Natural killer cell treated with Interleukin-12 subunit alpha and Interleukin-12 subunit beta and Interleukin-15 and Interleukin-18, amount 100 ng/mL, for 72 hours (primary cell): ENCODE measurements at regions not wholly inside any gene's neighbourhood (a gene's known extent, or its start where the extent isn't known, plus 50 kb on each side); places are given as distances from the start of the nearest gene placed in this dataset.
"Not testable (repeated sequence)": the region's sequence is repeated elsewhere in the genome, so short reads cannot be mapped to it uniquely, and the experiment has no call there.

Source experiments
- ATAC-seq, 2 donors: fragments of 150-1000 bp; cut with Tn5 transposase in 1 of 2; sonication (Bioruptor Pico), chemical (Tn5 transposase) in 1 of 2; 2 replicates each; pipeline ENCODE4 v1.10.0; 2021
- DNase-seq: peaks from one replicate; pipeline ENCODE4 v3.0.0; 2022; ENCODE audit warnings: low spot score
- H3K27ac Mint-ChIP-seq, 2 donors: 1 replicate in 1 of 2; 2 replicates in 1 of 2; pipeline ENCODE4 v1.8.0; 2022; ENCODE audit warnings: mixed read lengths in 2 of 2, mild to moderate bottlenecking in 1 of 2, moderate library complexity in 1 of 2
- H3K27me3 Mint-ChIP-seq, 2 donors: 1 replicate in 1 of 2; 2 replicates in 1 of 2; pipeline ENCODE4 v1.8.0; 2022; ENCODE audit warnings: mixed read lengths in 2 of 2
- H3K36me3 Mint-ChIP-seq: one replicate; pipeline ENCODE4 v1.8.0; 2022; ENCODE audit warnings: mixed read lengths
- H3K4me1 Mint-ChIP-seq, 2 donors: 1 replicate in 1 of 2; 2 replicates in 1 of 2; pipeline ENCODE4 v1.8.0; 2022; ENCODE audit warnings: low read depth in 2 of 2, mixed read lengths in 2 of 2, mild to moderate bottlenecking in 1 of 2
- H3K4me3 Mint-ChIP-seq: one replicate; pipeline ENCODE4 v1.8.0; 2022; ENCODE audit warnings: mixed read lengths
- H3K9me3 Mint-ChIP-seq: 2 replicates; pipeline ENCODE4 v1.8.0; 2022; ENCODE audit warnings: mixed read lengths

DNA sequence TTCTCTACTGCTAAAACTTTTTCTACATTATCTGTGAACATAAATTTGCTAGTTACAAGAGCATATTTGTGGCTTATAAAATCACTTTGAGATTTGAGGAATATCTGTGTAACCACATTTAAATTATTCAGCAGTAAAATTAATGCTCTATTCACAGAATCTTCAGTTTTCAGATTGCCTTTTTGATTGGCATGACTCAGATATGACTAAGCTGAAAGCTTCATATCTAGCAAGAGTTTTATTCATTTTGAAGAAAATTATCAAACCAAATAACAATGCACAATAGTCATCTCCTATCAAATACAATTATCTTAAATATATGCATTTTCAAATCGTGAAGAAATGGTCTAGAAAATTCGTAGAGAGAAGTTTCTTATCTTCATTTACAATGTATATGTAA lies 1498.2 kb upstream of the B3GALT2 start:
- peaks cover 15% of the 10 kb centered on the region for H3K9me3 Mint-ChIP-seq

DNA sequence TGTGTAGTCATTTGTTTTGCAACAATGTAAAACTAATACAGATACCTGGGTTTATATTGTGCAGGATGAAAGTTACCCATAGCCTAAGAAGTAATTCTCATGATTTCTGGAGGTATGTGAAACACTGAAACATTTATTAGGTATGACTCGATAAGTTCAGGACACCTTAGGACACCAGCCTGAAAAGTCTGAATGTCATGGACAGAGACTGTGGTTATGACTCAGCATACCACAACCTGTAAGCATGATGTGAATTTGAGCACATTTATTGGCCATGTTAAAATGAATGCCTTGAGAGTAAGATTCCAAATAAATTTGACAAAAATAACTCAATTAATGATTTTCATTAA lies 1471.7 kb upstream of the B3GALT2 start:
- DNase-seq (no peak), ATAC-seq (no peak)
- Mint-ChIP-seq H3K9me3 (peaks cover 33% of the 10 kb centered on the region), H3K36me3 (peaks cover 7% of the 10 kb centered on the region), H3K27me3 (no peaks in the 10 kb centered on the region), H3K4me1 (no peaks in the 10 kb centered on the region), H3K27ac (no peak overlapping the region), H3K4me3 (no peak overlapping the region)

More for the DNA sequence above, 1498.2 kb upstream of the B3GALT2 start:
- Mint-ChIP-seq H3K27me3 (no peaks in the 10 kb centered on the region), H3K4me1 (no peaks in the 10 kb centered on the region), H3K4me3 (no peak overlapping the region), H3K27ac (no peak overlapping the region), H3K36me3 (no peaks in the 10 kb centered on the region)
- no peak for ATAC-seq
- no peak for DNase-seq

GRCh38 chr1:194654956-194655355 lies 1468.5 kb upstream of the B3GALT2 start:
- Mint-ChIP-seq H3K27me3 (no peaks in the 10 kb centered on the region), H3K27ac (no peak overlapping the region), H3K36me3 (peaks cover 2% of the 10 kb centered on the region), H3K4me1 (no peaks in the 10 kb centered on the region), H3K9me3 (peaks cover 14% of the 10 kb centered on the region), H3K4me3 (no peak overlapping the region)
- no peak for DNase-seq
- ATAC-seq: no peak

- H3K27me3 Mint-ChIP-seq: no peaks in the 10 kb centered on the region
- no peak overlapping the region for H3K4me3 Mint-ChIP-seq
- H3K9me3 Mint-ChIP-seq: peaks cover 10% of the 10 kb centered on the region
- no peak overlapping the region for H3K27ac Mint-ChIP-seq
- ATAC-seq: no peak
- no peaks in the 10 kb centered on the region for H3K36me3 Mint-ChIP-seq
- no peak for DNase-seq
- no peaks in the 10 kb centered on the region for H3K4me1 Mint-ChIP-seq
These were observed 1467.0 kb upstream of the B3GALT2 start for GRCh38 chr1:194653385-194653784.

GRCh38 chr1:194647118-194647517 lies 1460.7 kb upstream of the B3GALT2 start:
- H3K27ac Mint-ChIP-seq: no peak overlapping the region

GRCh38 chr1:194644528-194644927 lies 1458.1 kb upstream of the B3GALT2 start:
- Mint-ChIP-seq H3K4me3 (no peak overlapping the region), H3K4me1 (no peaks in the 10 kb centered on the region), H3K27ac (no peak overlapping the region), H3K36me3 (no peaks in the 10 kb centered on the region), H3K9me3 (peaks cover 5% of the 10 kb centered on the region), H3K27me3 (no peaks in the 10 kb centered on the region)
- DNase-seq (no peak), ATAC-seq (no peak)

More at GRCh38 chr1:194647118-194647517, 1460.7 kb upstream of the B3GALT2 start:
- Mint-ChIP-seq H3K27me3 (no peaks in the 10 kb centered on the region), H3K36me3 (no peaks in the 10 kb centered on the region), H3K9me3 (no peaks in the 10 kb centered on the region), H3K4me3 (no peak overlapping the region), H3K4me1 (no peaks in the 10 kb centered on the region)
- DNase-seq: no peak
- ATAC-seq: no peak

- Mint-ChIP-seq H3K4me1 (no peaks in the 10 kb centered on the region), H3K4me3 (no peak overlapping the region), H3K9me3 (peaks cover 16% of the 10 kb centered on the region), H3K27ac (no peak overlapping the region), H3K27me3 (no peaks in the 10 kb centered on the region), H3K36me3 (no peaks in the 10 kb centered on the region)
- DNase-seq: no peak
- no peak for ATAC-seq
These were observed 1453.9 kb upstream of the B3GALT2 start for GRCh38 chr1:194640322-194640721.

DNA sequence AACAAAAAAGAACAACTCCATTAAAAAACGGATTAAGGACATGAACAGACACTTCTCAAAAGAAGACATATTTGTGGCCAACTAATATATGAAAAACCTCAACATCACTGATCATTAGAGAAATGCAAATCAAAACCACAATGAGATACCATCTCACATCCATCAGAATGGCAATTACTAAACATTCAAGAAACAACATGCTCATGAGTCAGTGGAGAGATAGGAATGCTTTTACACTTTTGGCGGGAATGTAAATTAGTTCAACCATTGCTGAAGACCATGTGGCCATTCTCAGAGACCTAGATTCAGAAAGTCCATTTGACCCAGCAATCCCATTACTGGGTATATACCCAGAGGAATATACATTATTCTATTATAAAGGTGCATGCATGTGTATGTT lies 1442.6 kb upstream of the B3GALT2 start:
- peaks cover 6% of the 10 kb centered on the region for H3K36me3 Mint-ChIP-seq
- ATAC-seq: no peak

DNA sequence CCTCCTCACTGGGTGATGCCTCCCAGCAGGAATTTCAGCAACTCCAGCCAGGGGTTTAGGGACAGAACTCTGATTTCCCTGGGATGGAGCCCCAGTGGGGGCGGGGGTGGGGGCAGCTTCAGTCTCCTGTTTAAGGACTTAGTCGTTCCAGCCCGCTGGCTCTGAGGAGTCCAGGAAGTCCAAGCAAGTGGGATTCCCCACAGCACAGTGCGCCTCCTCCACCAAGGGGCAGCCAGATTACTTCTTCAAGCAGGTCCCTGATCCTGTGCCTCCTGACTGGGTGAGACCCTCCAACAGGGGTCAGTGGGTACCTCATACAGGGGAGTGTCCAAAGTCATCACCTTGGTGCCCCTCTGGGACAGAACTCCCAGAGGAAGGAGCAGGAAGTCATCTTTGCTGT lies 1438.4 kb upstream of the B3GALT2 start:
- no peak for ATAC-seq
- Mint-ChIP-seq H3K4me3 (no peak overlapping the region), H3K27ac (no peak overlapping the region), H3K27me3 (no peaks in the 10 kb centered on the region), H3K9me3 (peaks cover 32% of the 10 kb centered on the region), H3K4me1 (no peaks in the 10 kb centered on the region), H3K36me3 (peaks cover 6% of the 10 kb centered on the region)
- DNase-seq: no peak

More for the DNA sequence above, 1442.6 kb upstream of the B3GALT2 start:
- Mint-ChIP-seq H3K27ac (no peak overlapping the region), H3K9me3 (peaks cover 24% of the 10 kb centered on the region), H3K4me1 (no peaks in the 10 kb centered on the region), H3K4me3 (no peak overlapping the region), H3K27me3 (no peaks in the 10 kb centered on the region)
- DNase-seq: no peak

- H3K27ac Mint-ChIP-seq: no peak overlapping the region
- ATAC-seq: no peak
- no peaks in the 10 kb centered on the region for H3K36me3 Mint-ChIP-seq
- peaks cover 8% of the 10 kb centered on the region for H3K9me3 Mint-ChIP-seq
- no peaks in the 10 kb centered on the region for H3K27me3 Mint-ChIP-seq
- no peak for DNase-seq
- no peaks in the 10 kb centered on the region for H3K4me1 Mint-ChIP-seq
- no peak overlapping the region for H3K4me3 Mint-ChIP-seq
These were observed 1431.7 kb upstream of the B3GALT2 start for GRCh38 chr1:194618101-194618500.

- not testable (repeated sequence) for H3K9me3 Mint-ChIP-seq, H3K27me3 Mint-ChIP-seq, H3K4me3 Mint-ChIP-seq, DNase-seq, H3K4me1 Mint-ChIP-seq, H3K36me3 Mint-ChIP-seq, ATAC-seq, H3K27ac Mint-ChIP-seq
These were observed 1430.9 kb upstream of the B3GALT2 start for GRCh38 chr1:194617272-194617671.

GRCh38 chr1:194616835-194617234 lies 1430.4 kb upstream of the B3GALT2 start:
- no peaks in the 10 kb centered on the region for H3K4me1 Mint-ChIP-seq
- H3K9me3 Mint-ChIP-seq: peaks cover 8% of the 10 kb centered on the region
- no peaks in the 10 kb centered on the region for H3K27me3 Mint-ChIP-seq
- H3K36me3 Mint-ChIP-seq: no peaks in the 10 kb centered on the region
- no peak for DNase-seq
- ATAC-seq: no peak
- no peak overlapping the region for H3K4me3 Mint-ChIP-seq
- H3K27ac Mint-ChIP-seq: no peak overlapping the region

DNA sequence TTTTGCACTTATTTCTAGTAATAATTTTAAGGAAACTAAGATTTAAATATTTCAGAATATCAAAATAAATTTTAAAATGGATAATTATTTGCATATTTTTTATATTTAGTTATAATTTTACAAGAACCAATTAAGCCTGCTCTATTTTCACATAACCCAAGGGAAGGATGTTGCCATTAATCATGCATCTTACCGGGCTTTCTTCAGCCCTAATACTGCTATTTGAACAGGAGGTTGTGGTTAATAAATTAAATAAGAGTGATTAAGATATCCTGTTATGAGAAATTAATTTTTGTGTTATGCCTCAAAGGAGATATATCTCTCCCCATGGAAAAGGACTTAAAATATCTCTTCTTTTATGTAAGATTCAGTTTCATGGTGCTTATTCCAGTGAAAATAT lies 1415.8 kb upstream of the B3GALT2 start:
- no peak for ATAC-seq
- Mint-ChIP-seq H3K4me3 (no peak overlapping the region), H3K27me3 (no peaks in the 10 kb centered on the region), H3K9me3 (no peaks in the 10 kb centered on the region), H3K36me3 (no peaks in the 10 kb centered on the region), H3K27ac (no peak overlapping the region), H3K4me1 (no peaks in the 10 kb centered on the region)
- DNase-seq: no peak

GRCh38 chr1:194600716-194601115 lies 1414.3 kb upstream of the B3GALT2 start:
- DNase-seq (no peak), ATAC-seq (no peak)
- H3K27me3 Mint-ChIP-seq: no peaks in the 10 kb centered on the region
- no peaks in the 10 kb centered on the region for H3K9me3 Mint-ChIP-seq
- no peaks in the 10 kb centered on the region for H3K4me1 Mint-ChIP-seq
- no peaks in the 10 kb centered on the region for H3K36me3 Mint-ChIP-seq
- no peak overlapping the region for H3K4me3 Mint-ChIP-seq
- no peak overlapping the region for H3K27ac Mint-ChIP-seq

- no peak for ATAC-seq
- H3K27ac Mint-ChIP-seq: no peak overlapping the region
- no peak overlapping the region for H3K4me3 Mint-ChIP-seq
- no peak for DNase-seq
- H3K9me3 Mint-ChIP-seq: no peaks in the 10 kb centered on the region
- no peaks in the 10 kb centered on the region for H3K36me3 Mint-ChIP-seq
- no peaks in the 10 kb centered on the region for H3K27me3 Mint-ChIP-seq
- no peaks in the 10 kb centered on the region for H3K4me1 Mint-ChIP-seq
These were observed 1411.7 kb upstream of the B3GALT2 start for GRCh38 chr1:194598098-194598497.
